Tibial nerve (tissue), 3 donors: ENCODE measurements at regions not wholly inside any gene's neighbourhood (a gene's known extent, or its start where the extent isn't known, plus 50 kb on each side); places are given as distances from the start of the nearest gene placed in this dataset.

Source experiments
- CTCF ChIP-seq, 5 experiments: fragments of 200-600 bp in 3 of 5; fragments of 450-650 bp in 2 of 5; sonication (generic) in 3 of 5; IDR thresholded peaks; one replicate each; pipeline ENCODE4 v1.5.1; 2016 to 2019; ENCODE audit warnings: antibody characterized with exemption in 5 of 5, mild to moderate bottlenecking in 3 of 5, moderate library complexity in 2 of 5
- POLR2A ChIP-seq, 2 donors: fragments of 450-650 bp; IDR thresholded peaks; one replicate each; pipeline ENCODE4 v1.6.1; 2017; ENCODE audit warnings: antibody characterized with exemption in 2 of 2, mild to moderate bottlenecking in 2 of 2, moderate library complexity in 2 of 2

GRCh38 chr15:96237002-96237401 is 93.5 kb upstream of the NR2F2 start:
- no peak for TF ChIP-seq CTCF (IDR thresholded peaks at IDR 0.05)
- no peak for TF ChIP-seq POLR2A (IDR thresholded peaks at IDR 0.05)
